ENCODE measurements at regions not wholly inside any gene's neighbourhood (a gene's known extent, or its start where the extent isn't known, plus 50 kb on each side); places are given as distances from the start of the nearest gene placed in this dataset.

GRCh38 chr7:68434857-68435256, 1163.4 kb upstream of the AUTS2 start:
- no peak for DNase-seq (ENCODE audit: low spot score)

- DNase-seq (ENCODE audit: low spot score) = no peak
Observed at GRCh38 chr7:68438016-68438415, 1160.3 kb upstream of the AUTS2 start.

GRCh38 chr7:68438811-68439210, 1159.5 kb upstream of the AUTS2 start:
- DNase-seq (ENCODE audit: low spot score) = no peak

DNA sequence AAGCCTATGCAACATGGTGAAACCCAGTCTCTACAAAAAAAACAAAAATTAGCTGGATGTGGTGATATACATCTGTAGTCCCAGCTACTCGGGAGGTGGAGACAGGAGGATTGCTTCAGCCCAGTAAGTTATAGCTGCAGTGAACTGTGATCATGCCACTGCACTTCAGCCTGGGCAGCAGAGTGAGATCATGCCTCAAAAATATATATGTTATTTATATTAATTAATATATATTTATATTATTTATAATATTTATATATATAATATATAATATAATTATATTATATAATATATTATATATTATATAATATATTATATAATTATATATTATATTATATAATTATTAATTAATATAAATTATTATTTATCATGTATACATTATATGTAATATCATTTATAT, 1158.4 kb upstream of the AUTS2 start:
- DNase-seq (ENCODE audit: low spot score) = no peak

- DNase-seq (ENCODE audit: low spot score) = no peak
Observed at GRCh38 chr7:68440866-68441265, 1157.4 kb upstream of the AUTS2 start.

- no peak for DNase-seq (ENCODE audit: low spot score)
Observed at GRCh38 chr7:68441645-68442044, 1156.6 kb upstream of the AUTS2 start.

DNA sequence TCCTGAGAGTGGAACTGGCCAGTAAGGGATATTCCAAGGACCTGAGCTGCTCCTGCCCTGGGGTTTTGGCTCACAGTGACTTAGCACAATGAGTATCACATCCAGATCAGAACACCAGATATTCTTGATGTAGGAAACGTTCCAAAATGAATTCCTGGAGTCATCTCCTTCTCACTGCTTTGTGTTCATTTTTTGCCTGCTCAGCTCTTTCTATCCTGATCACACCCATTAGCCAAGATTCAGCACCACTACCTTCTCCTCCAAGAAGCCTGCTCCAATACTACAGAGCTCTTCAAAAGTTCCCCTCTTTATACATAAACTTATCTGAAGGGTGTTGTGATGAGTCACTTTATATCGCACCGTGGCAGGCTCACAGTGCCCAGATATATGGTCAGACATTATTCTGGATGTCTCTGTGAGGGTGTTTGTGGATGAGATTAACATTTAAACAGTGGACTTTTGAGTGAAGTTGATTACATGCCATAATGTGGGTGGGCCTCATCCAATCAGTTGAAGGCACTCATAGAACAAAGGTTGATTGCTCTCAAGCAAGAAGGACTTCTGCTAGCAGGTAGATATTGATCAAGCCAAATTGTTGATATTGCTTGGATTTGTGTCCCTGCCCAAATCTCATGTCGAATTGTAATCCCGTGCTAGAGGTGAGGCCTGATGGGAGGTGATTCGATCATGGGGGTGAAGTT, 1155.2 kb upstream of the AUTS2 start:
- no peak for DNase-seq (ENCODE audit: low spot score)

DNA sequence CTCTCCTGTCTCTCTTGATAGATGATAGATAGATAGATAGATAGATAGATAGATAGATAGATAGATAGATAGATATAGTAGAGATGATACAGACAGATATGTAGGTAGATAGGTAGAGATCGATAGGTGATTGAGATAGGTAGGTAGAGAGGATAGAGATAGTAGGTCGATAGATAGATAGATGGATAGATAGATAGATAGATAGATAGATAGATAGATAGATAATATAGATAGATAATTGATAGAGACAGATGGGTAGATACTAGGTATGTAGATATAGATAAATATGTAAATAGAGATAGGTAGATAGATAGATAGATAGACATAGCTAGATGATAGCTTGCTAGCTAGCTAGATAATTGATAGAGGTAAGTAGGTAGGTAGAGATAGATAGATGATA, 1154.2 kb upstream of the AUTS2 start:
- no peak for DNase-seq (ENCODE audit: low spot score)

GRCh38 chr7:68444956-68445355, 1153.3 kb upstream of the AUTS2 start:
- no peak for DNase-seq (ENCODE audit: low spot score)

DNA sequence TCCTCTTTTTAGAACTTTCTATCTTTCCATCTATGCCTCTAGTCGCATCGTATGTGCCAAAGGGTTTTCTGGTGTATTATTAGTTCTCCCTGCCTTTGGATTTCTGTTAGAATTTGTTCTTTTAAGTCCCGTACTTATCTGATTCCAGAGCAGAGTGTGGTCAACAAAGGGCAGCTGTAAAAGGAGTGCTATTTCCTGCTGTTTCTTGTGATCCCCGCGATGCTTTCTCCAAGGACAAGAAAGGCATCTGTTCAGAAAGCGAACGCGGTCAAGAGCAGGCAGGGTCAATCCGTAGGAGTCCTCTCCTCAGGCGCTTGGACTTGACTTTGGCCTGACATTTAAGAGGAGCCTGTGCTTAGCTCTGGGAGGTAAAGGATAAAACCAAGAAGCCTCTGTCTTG, 1152.1 kb upstream of the AUTS2 start:
- no peak for DNase-seq (ENCODE audit: low spot score)

DNA sequence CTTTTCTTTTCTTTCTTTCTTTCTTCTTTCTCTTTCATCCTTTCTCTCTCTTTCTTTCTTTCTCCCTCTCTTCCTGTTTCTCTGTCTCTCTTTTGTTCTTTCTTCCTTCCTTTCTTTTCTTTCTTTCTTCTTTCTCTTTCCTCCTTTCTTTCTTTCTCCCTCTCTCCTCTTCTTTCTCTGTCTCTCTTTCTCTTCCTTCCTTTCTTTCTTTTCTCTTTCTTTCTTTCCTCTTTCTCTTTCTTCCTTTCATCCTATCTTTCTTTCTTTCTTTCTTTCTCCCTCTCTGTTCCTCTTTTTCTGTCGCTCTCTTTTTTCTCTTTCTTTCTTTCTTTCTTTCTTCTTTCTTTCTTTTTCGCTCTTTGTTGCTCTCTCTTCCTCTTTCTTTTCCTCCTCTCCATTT, 1149.2 kb upstream of the AUTS2 start:
- no peak for DNase-seq (ENCODE audit: low spot score)

DNA sequence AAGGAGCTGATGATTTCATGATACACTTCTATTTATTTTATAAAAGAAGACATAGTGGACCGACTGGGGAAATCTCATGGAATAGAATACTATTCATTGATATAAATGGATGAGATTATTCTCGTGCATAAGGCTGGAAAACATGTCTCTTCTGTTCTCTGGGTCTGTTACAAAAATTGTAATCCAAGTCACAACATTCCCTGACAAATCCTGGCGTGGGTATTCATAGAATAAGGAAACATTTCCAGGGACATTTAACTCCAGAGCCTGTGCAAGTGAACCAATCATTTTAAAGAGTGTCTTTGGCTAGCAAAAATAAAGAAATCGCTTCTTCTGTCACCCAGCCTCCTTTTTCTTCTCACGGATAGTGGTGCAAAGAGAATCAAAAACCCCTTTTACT, 1148.5 kb upstream of the AUTS2 start:
- no peak for DNase-seq (ENCODE audit: low spot score)

GRCh38 chr7:68454931-68455330, 1143.3 kb upstream of the AUTS2 start:
- no peak for DNase-seq (ENCODE audit: low spot score)

GRCh38 chr7:68456469-68456868, 1141.8 kb upstream of the AUTS2 start:
- no peak for DNase-seq (ENCODE audit: low spot score)

DNA sequence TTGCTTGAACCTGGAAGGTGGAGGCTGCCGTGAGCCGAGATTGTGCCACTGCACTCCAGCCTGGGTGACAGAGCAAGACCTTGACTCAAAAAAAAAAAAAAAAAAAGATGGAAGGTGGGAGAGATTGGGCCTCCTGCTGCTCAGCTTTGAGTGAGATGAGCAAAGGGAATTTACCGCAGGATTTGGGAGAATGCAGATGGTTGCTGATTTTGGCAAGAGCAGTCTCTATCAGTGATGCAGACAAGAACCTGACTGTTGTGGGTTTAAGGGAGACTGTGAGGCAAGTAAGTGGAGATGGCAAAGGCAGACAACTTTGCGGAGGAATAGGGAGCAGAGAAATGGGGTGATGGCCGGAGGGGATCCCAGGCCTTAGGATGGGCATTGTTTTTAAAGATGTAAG, 1140.8 kb upstream of the AUTS2 start:
- DNase-seq (ENCODE audit: low spot score) = no peak

GRCh38 chr7:68458010-68458908, 1140.0 kb upstream of the AUTS2 start:
- DNase-seq (ENCODE audit: low spot score) = no peak

DNA sequence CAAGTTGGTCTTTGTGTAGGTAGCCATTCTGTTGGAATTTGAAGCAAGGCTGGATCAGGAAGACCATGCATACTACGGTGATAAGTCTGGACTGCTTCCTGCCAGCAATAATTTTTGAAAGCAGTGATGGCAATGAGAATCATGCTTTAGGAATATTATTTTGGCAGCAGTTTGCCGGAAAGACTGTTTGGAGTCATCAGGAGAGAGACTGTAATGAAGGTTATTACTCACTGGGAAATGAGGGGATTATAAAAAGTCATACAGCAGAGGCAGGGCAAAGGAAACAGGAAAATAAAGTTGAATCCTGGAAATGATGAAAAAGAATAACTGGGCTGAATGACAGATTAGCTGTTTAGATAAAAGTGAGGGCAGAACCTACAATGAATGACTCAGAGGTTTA, 1136.8 kb upstream of the AUTS2 start:
- no peak for DNase-seq (ENCODE audit: low spot score)

- DNase-seq (ENCODE audit: low spot score) = no peak
Observed at GRCh38 chr7:68470836-68471435, 1127.3 kb upstream of the AUTS2 start.

- no peak for DNase-seq (ENCODE audit: low spot score)
Observed at GRCh38 chr7:68472688-68473087, 1125.6 kb upstream of the AUTS2 start.

GRCh38 chr7:68474661-68475216, 1123.5 kb upstream of the AUTS2 start:
- DNase-seq (ENCODE audit: low spot score) = no peak

DNA sequence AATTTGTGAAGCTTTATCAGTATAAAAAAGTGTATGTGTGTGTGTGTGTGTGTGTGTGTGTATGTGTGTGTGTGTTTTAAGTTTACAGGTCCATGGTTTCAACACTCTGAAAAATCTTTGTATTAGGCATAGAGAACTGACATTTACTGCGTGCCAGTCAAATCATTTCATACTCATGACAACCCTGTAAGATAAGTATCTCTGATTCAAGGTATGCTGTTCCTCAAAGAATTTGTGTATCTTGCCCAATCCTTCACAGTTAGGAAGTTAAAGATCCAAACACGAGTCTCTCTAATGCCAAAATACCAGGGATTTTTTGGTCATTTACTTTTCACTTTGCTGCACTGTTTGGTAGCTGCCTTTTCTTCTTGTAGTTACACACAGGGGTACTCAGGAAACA, 1121.3 kb upstream of the AUTS2 start:
- DNase-seq (ENCODE audit: low spot score) = no peak

GRCh38 chr7:68478326-68478725, 1119.9 kb upstream of the AUTS2 start:
- no peak for DNase-seq (ENCODE audit: low spot score)

- DNase-seq (ENCODE audit: low spot score) = no peak
Observed at GRCh38 chr7:68482800-68483199, 1115.5 kb upstream of the AUTS2 start.

All from CD4-positive, alpha-beta T cell treated with Interleukin-2 at 100 ng/mL for 4 hours (primary cell).